LHCN-M2 (cell line): ENCODE measurements at regions not wholly inside any gene's neighbourhood (a gene's known extent, or its start where the extent isn't known, plus 50 kb on each side); places are given as distances from the start of the nearest gene placed in this dataset.
"Not testable (repeated sequence)": the region's sequence is repeated elsewhere in the genome, so short reads cannot be mapped to it uniquely, and the experiment has no call there.

Experiments
- DNase-seq: peaks from one replicate; pipeline ENCODE4 v3.0.0-alpha.2; 2012; ENCODE audit warnings: low read depth

GRCh38 chr4:17010426-17011087, 112.1 kb upstream of the LDB2 start:
- no peak for DNase-seq

GRCh38 chr4:17009871-17010367, 111.5 kb upstream of the LDB2 start:
- DNase-seq: no peak

GRCh38 chr4:17008834-17009345, 110.4 kb upstream of the LDB2 start:
- no peak for DNase-seq

DNA sequence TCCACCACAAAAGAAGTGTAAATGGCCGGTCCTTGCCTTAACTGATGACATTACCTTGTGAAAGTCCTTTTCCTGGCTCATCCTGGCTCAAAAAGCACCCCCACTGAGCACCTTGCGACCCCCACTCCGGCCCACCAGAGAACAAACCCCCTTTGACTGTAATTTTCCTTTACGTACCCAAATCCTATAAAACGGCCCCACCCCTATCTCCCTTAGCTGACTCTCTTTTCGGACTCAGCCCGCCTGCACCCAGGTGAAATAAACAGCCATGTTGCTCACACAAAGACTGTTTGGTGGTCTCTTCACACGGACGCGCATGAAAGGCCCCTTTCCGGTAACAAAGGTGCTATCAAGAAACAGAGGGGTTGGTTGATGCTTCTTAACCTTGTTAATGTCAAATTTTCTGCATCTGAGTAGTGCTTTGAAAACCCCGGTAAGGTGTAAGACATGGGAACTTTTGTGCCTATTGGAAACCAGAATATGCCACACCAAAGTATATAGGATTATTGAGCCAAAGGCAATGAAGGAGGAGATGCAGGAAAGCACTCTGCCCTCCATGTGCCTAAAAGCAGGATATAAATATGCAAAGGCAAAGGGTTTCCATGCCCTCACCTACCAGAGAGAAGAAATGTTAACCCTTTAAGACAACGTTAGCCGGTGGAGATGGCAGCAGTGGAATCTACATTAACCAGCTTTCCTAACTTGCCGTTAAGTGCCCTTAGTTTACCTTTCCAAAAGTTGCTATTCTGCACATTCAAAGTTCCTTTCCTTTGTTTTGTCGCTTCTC, 105.4 kb upstream of the LDB2 start:
- not testable (repeated sequence) for DNase-seq

- DNase-seq: no peak
Measured at GRCh38 chr4:16995451-16995850, 97.0 kb upstream of the LDB2 start.

GRCh38 chr4:16993956-16994840, 95.8 kb upstream of the LDB2 start:
- DNase-seq: no peak

GRCh38 chr4:16992566-16993225, 94.3 kb upstream of the LDB2 start:
- no peak for DNase-seq

DNA sequence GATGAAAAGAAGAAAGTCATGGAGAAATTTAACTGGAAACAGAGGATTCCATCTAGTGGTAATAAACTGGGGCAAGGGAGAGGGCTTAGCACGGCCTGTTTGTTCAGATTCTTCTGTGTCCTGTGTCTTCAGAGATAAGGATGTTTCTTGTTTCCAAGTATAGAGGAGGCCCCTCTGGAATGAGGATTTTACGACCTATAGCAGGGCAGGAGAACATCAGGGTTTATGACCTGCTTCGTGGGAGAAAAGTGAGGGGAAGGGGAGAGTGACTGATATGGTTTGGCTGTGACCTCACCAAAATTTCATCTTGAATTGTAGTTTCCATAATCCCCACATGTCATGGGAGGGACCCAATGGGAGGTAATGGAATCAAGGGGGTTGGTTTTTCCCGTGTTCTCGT, 93.0 kb upstream of the LDB2 start:
- DNase-seq: no peak

GRCh38 chr4:16989371-16989770, 90.9 kb upstream of the LDB2 start:
- no peak for DNase-seq

- DNase-seq: no peak
Measured at GRCh38 chr4:16988814-16989213, 90.4 kb upstream of the LDB2 start.

GRCh38 chr4:16977081-16977480, 78.6 kb upstream of the LDB2 start:
- DNase-seq: no peak

DNA sequence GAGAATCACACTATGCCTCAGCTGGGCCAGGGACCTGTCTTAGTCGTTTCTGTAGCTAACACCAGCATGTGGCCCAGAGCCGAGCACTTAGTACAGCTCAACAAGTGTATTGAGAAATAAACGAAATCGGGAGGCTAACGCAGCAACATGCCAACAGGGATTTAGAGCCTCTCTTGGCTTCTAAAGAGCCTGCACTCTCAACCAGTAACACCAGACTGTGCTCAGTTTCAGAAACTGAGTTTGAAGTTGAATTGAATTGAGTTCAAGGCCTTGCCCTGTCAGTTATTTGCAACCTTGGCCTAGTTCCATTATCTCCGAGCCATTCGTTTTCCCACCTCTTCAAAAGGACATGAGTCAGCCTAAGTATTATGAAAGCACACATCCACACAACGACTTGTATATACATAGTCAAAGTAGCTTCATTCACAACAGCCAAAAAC, 71.3 kb upstream of the LDB2 start:
- DNase-seq: no peak

DNA sequence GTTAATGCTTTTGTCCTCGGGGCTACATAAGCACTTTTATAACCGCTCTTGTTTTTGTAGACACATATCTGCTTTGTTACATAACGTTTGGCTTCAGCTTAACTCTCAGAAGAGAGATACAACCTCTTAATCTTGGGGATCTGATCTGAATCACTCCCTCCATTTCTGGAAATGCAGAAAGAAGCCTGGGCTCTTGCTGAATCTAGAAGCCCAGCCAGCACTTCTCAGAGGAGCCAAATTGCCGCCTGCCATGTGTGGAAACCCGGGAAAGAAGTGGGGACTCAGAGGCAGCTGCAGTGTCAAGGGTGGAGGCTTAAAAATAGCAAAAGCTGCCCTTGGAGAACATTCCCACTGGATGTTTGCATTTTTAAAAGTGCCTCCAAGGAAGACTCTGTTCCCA, 69.3 kb upstream of the LDB2 start:
- no peak for DNase-seq

DNA sequence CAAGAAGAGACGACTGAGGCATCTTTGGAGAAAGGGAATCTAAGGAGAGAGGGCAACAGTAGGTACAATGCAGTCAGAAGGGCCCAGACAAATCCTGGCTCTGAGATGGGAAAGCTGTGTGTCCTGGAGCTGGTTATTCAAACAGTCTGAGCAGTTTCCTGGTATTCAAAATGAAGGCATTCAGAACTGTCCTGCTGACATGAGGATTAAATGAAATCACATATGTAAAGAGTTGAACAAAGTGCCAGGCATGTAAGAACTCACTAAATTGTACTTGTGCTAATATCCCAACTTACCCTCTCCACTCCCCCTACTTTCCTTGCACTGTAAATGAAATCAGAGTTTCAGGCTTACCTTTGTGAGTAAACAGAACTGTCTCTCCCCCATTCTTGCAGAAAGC, 60.9 kb upstream of the LDB2 start:
- DNase-seq: no peak

DNA sequence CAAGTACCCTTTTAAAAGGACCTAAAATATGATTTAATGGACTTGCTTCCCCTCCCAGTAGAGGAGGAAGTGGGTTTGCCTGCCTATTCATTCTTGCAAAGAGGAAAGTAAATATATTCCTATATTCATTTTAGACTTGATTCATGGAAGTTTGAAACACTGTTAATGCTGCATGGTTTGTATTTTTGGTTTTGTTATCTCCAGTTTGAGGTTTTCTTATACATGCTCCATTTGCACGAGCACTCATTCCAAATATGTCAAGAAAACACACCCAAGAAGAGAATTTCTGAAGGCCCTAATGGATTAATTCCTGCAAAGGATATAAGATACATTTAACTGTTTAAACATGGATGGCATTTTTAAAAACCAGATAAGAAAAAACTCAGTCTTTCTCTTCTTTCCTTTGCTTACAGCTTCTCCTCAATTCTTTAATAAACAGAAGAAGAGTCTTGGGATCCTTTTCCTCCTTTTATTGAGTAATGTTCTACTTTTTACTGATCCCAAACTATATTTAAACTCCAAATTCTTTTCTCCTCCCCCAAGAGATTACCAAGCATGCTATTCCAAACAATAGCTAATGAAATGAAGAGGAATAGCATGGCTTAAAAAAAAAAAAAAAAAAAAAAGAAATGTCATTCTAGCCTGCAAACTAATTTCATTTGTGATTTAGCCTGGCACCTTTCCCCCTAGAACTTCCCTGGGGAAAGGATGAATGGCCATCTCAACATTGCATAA, 54.6 kb upstream of the LDB2 start:
- DNase-seq: no peak

- no peak for DNase-seq
Measured at GRCh38 chr4:16952462-16952871, 54.0 kb upstream of the LDB2 start.
